ENCODE measurements at regions not wholly inside any gene's neighbourhood (a gene's known extent, or its start where the extent isn't known, plus 50 kb on each side); places are given as distances from the start of the nearest gene placed in this dataset.
"Not testable (repeated sequence)": the region's sequence is repeated elsewhere in the genome, so short reads cannot be mapped to it uniquely, and the experiment has no call there.

- POLR2A ChIA-PET = no interaction called here
- CTCF ChIA-PET = interaction anchor here (0.9 kb wide), 1 partner anchor 13 kb away, joined by 3 read pairs; no protein-coding TSS in a partner anchor
- Histone ChIP-seq H3K4me1 (ENCODE audit: control extremely low read depth in 1 of 4, control insufficient read depth in 4 of 4, insufficient read depth in 4 of 4, low read length in 3 of 4) (no peaks in the 10 kb centered on the region), H3K36me3 (ENCODE audit: control insufficient read depth in 4 of 4, insufficient read depth in 4 of 4, low read length in 3 of 4) (no peaks in the 10 kb centered on the region), H3K27ac (ENCODE audit: insufficient read depth in 1 of 2, low read depth in 1 of 2, low read length in 2 of 2, poor library complexity in 1 of 2, severe bottlenecking in 2 of 2) (no peak overlapping the region), H3K9me3 (ENCODE audit: control extremely low read depth in 1 of 5, control insufficient read depth in 4 of 5, insufficient read depth in 2 of 5, low read depth in 1 of 5, low read length in 4 of 5) (no peaks in the 10 kb centered on the region), H3K27me3 (replicated peaks in 2 of 5; ENCODE audit: control insufficient read depth in 4 of 5, insufficient read depth in 5 of 5, low read length in 4 of 5) (peaks cover 0 to 2% (median 0%) of the 10 kb centered on the region in 5 experiments), H3K4me3 (ENCODE audit: control insufficient read depth in 1 of 7, extremely low read depth in 1 of 7, insufficient read depth in 4 of 7, low read depth in 2 of 7, low read length in 6 of 7) (no peak overlapping the region)
- no peak for DNase-seq
- 100% methylated on average over 3 of the region's 3 CpGs for WGBS (ENCODE audit: insufficient coverage)
Observed at GRCh38 chr15:45804028-45804427, 169.2 kb downstream of the SQOR start.

- H3K9me3 ChIP-seq (ENCODE audit: control extremely low read depth in 1 of 5, control insufficient read depth in 4 of 5, insufficient read depth in 2 of 5, low read depth in 1 of 5, low read length in 4 of 5) = peaks cover 0 to 6% (median 0%) of the 10 kb centered on the region in 5 experiments
- no peak for DNase-seq
- ChIA-PET POLR2A (no interaction called here), CTCF (no interaction called here)
- 88% methylated on average over 6 of the region's 7 CpGs for WGBS (ENCODE audit: insufficient coverage)
- no peaks in the 10 kb centered on the region for H3K27me3 ChIP-seq (replicated peaks in 2 of 5; ENCODE audit: control insufficient read depth in 4 of 5, insufficient read depth in 5 of 5, low read length in 4 of 5)
- no peaks in the 10 kb centered on the region for H3K4me1 ChIP-seq (ENCODE audit: control extremely low read depth in 1 of 4, control insufficient read depth in 4 of 4, insufficient read depth in 4 of 4, low read length in 3 of 4)
- no peak overlapping the region for H3K4me3 ChIP-seq (ENCODE audit: control insufficient read depth in 1 of 7, extremely low read depth in 1 of 7, insufficient read depth in 4 of 7, low read depth in 2 of 7, low read length in 6 of 7)
- no peaks in the 10 kb centered on the region for H3K36me3 ChIP-seq (ENCODE audit: control insufficient read depth in 4 of 4, insufficient read depth in 4 of 4, low read length in 3 of 4)
- H3K27ac ChIP-seq (ENCODE audit: insufficient read depth in 1 of 2, low read depth in 1 of 2, low read length in 2 of 2, poor library complexity in 1 of 2, severe bottlenecking in 2 of 2) = no peak overlapping the region
Observed at GRCh38 chr15:45810201-45810600, 175.4 kb downstream of the SQOR start.

GRCh38 chr15:45812200-45812599 is 177.4 kb downstream of the SQOR start:
- Histone ChIP-seq H3K4me1 (ENCODE audit: control extremely low read depth in 1 of 4, control insufficient read depth in 4 of 4, insufficient read depth in 4 of 4, low read length in 3 of 4) (no peaks in the 10 kb centered on the region), H3K27me3 (replicated peaks in 2 of 5; ENCODE audit: control insufficient read depth in 4 of 5, insufficient read depth in 5 of 5, low read length in 4 of 5) (no peaks in the 10 kb centered on the region), H3K36me3 (ENCODE audit: control insufficient read depth in 4 of 4, insufficient read depth in 4 of 4, low read length in 3 of 4) (no peaks in the 10 kb centered on the region), H3K27ac (ENCODE audit: insufficient read depth in 1 of 2, low read depth in 1 of 2, low read length in 2 of 2, poor library complexity in 1 of 2, severe bottlenecking in 2 of 2) (no peak overlapping the region), H3K9me3 (ENCODE audit: control extremely low read depth in 1 of 5, control insufficient read depth in 4 of 5, insufficient read depth in 2 of 5, low read depth in 1 of 5, low read length in 4 of 5) (peaks cover 0 to 6% (median 0%) of the 10 kb centered on the region in 5 experiments), H3K4me3 (ENCODE audit: control insufficient read depth in 1 of 7, extremely low read depth in 1 of 7, insufficient read depth in 4 of 7, low read depth in 2 of 7, low read length in 6 of 7) (no peak overlapping the region)
- WGBS (ENCODE audit: insufficient coverage) = 80% methylated on average over 1 of the region's 4 CpGs
- no peak for DNase-seq
- POLR2A ChIA-PET = no interaction called here
- CTCF ChIA-PET = no interaction called here

GRCh38 chr15:45817578-45817977 is 182.7 kb downstream of the SQOR start:
- H3K36me3 ChIP-seq (ENCODE audit: control insufficient read depth in 4 of 4, insufficient read depth in 4 of 4, low read length in 3 of 4); H3K4me1 ChIP-seq (ENCODE audit: control extremely low read depth in 1 of 4, control insufficient read depth in 4 of 4, insufficient read depth in 4 of 4, low read length in 3 of 4); CTCF ChIA-PET; H3K27me3 ChIP-seq (replicated peaks in 2 of 5; ENCODE audit: control insufficient read depth in 4 of 5, insufficient read depth in 5 of 5, low read length in 4 of 5); POLR2A ChIA-PET; DNase-seq; H3K27ac ChIP-seq (ENCODE audit: insufficient read depth in 1 of 2, low read depth in 1 of 2, low read length in 2 of 2, poor library complexity in 1 of 2, severe bottlenecking in 2 of 2); H3K9me3 ChIP-seq (ENCODE audit: control extremely low read depth in 1 of 5, control insufficient read depth in 4 of 5, insufficient read depth in 2 of 5, low read depth in 1 of 5, low read length in 4 of 5); H3K4me3 ChIP-seq (ENCODE audit: control insufficient read depth in 1 of 7, extremely low read depth in 1 of 7, insufficient read depth in 4 of 7, low read depth in 2 of 7, low read length in 6 of 7): not testable (repeated sequence)
- WGBS (ENCODE audit: insufficient coverage) = 44% methylated on average over 2 of the region's 2 CpGs

GRCh38 chr15:45821390-45821789 is 186.6 kb downstream of the SQOR start:
- no peaks in the 10 kb centered on the region for H3K4me1 ChIP-seq (ENCODE audit: control extremely low read depth in 1 of 4, control insufficient read depth in 4 of 4, insufficient read depth in 4 of 4, low read length in 3 of 4)
- H3K27ac ChIP-seq (ENCODE audit: insufficient read depth in 1 of 2, low read depth in 1 of 2, low read length in 2 of 2, poor library complexity in 1 of 2, severe bottlenecking in 2 of 2) = no peak overlapping the region
- H3K27me3 ChIP-seq (replicated peaks in 2 of 5; ENCODE audit: control insufficient read depth in 4 of 5, insufficient read depth in 5 of 5, low read length in 4 of 5) = no peaks in the 10 kb centered on the region
- H3K4me3 ChIP-seq (ENCODE audit: control insufficient read depth in 1 of 7, extremely low read depth in 1 of 7, insufficient read depth in 4 of 7, low read depth in 2 of 7, low read length in 6 of 7) = no peak overlapping the region
- CTCF ChIA-PET = no interaction called here
- H3K9me3 ChIP-seq (ENCODE audit: control extremely low read depth in 1 of 5, control insufficient read depth in 4 of 5, insufficient read depth in 2 of 5, low read depth in 1 of 5, low read length in 4 of 5) = no peaks in the 10 kb centered on the region
- POLR2A ChIA-PET = no interaction called here
- 92% methylated on average over 2 of the region's 3 CpGs for WGBS (ENCODE audit: insufficient coverage)
- H3K36me3 ChIP-seq (ENCODE audit: control insufficient read depth in 4 of 4, insufficient read depth in 4 of 4, low read length in 3 of 4) = no peaks in the 10 kb centered on the region
- no peak for DNase-seq

GRCh38 chr15:45822968-45823367 is 188.1 kb downstream of the SQOR start:
- DNase-seq; H3K4me3 ChIP-seq (ENCODE audit: control insufficient read depth in 1 of 7, extremely low read depth in 1 of 7, insufficient read depth in 4 of 7, low read depth in 2 of 7, low read length in 6 of 7); H3K4me1 ChIP-seq (ENCODE audit: control extremely low read depth in 1 of 4, control insufficient read depth in 4 of 4, insufficient read depth in 4 of 4, low read length in 3 of 4); H3K27ac ChIP-seq (ENCODE audit: insufficient read depth in 1 of 2, low read depth in 1 of 2, low read length in 2 of 2, poor library complexity in 1 of 2, severe bottlenecking in 2 of 2); H3K9me3 ChIP-seq (ENCODE audit: control extremely low read depth in 1 of 5, control insufficient read depth in 4 of 5, insufficient read depth in 2 of 5, low read depth in 1 of 5, low read length in 4 of 5); POLR2A ChIA-PET; H3K27me3 ChIP-seq (replicated peaks in 2 of 5; ENCODE audit: control insufficient read depth in 4 of 5, insufficient read depth in 5 of 5, low read length in 4 of 5); H3K36me3 ChIP-seq (ENCODE audit: control insufficient read depth in 4 of 4, insufficient read depth in 4 of 4, low read length in 3 of 4): not testable (repeated sequence)
- WGBS (ENCODE audit: insufficient coverage) = 100% methylated on average over 3 of the region's 4 CpGs
- CTCF ChIA-PET = interaction anchor here (1.0 kb wide), 1 partner anchor 26 kb away, joined by 4 read pairs; no protein-coding TSS in a partner anchor

GRCh38 chr15:45827275-45827674 is 192.4 kb downstream of the SQOR start:
- ChIA-PET POLR2A (no interaction called here), CTCF (no interaction called here)
- Histone ChIP-seq H3K4me1 (ENCODE audit: control extremely low read depth in 1 of 4, control insufficient read depth in 4 of 4, insufficient read depth in 4 of 4, low read length in 3 of 4) (no peaks in the 10 kb centered on the region), H3K27me3 (replicated peaks in 2 of 5; ENCODE audit: control insufficient read depth in 4 of 5, insufficient read depth in 5 of 5, low read length in 4 of 5) (no peaks in the 10 kb centered on the region), H3K9me3 (ENCODE audit: control extremely low read depth in 1 of 5, control insufficient read depth in 4 of 5, insufficient read depth in 2 of 5, low read depth in 1 of 5, low read length in 4 of 5) (peaks cover 0 to 2% (median 0%) of the 10 kb centered on the region in 5 experiments), H3K4me3 (ENCODE audit: control insufficient read depth in 1 of 7, extremely low read depth in 1 of 7, insufficient read depth in 4 of 7, low read depth in 2 of 7, low read length in 6 of 7) (no peak overlapping the region), H3K27ac (ENCODE audit: insufficient read depth in 1 of 2, low read depth in 1 of 2, low read length in 2 of 2, poor library complexity in 1 of 2, severe bottlenecking in 2 of 2) (no peak overlapping the region), H3K36me3 (ENCODE audit: control insufficient read depth in 4 of 4, insufficient read depth in 4 of 4, low read length in 3 of 4) (no peaks in the 10 kb centered on the region)
- no peak for DNase-seq
- 82% methylated on average over 3 of the region's 4 CpGs for WGBS (ENCODE audit: insufficient coverage)

Measured in common myeloid progenitor, CD34-positive (primary cell).